ENCODE measurements at regions not wholly inside any gene's neighbourhood (a gene's known extent, or its start where the extent isn't known, plus 50 kb on each side); places are given as distances from the start of the nearest gene placed in this dataset.

- TF ChIP-seq CTCF (conservative IDR thresholded peaks at IDR 0.05 in 1 of 2, IDR thresholded peaks at IDR 0.05 in 1 of 2; ENCODE audit: extremely low read depth in 1 of 2, insufficient read depth in 1 of 2, low read depth in 1 of 2, low read length in 2 of 2) (no peak), EZH2 (IDR thresholded peaks at IDR 0.05; ENCODE audit: borderline replicate concordance, low read length) (no peak)
These were observed 292.1 kb downstream of the LMO4 start for GRCh38 chr1:87620807-87621206.
